GM18507 (cell line): ENCODE measurements at regions not wholly inside any gene's neighbourhood (a gene's known extent, or its start where the extent isn't known, plus 50 kb on each side); places are given as distances from the start of the nearest gene placed in this dataset.
"Not testable (repeated sequence)": the region's sequence is repeated elsewhere in the genome, so short reads cannot be mapped to it uniquely, and the experiment has no call there.

ENCODE experiments used
- DNase-seq: peaks from one replicate; pipeline ENCODE4 v3.0.0; 2011; ENCODE audit warnings: low read depth; ENCODE audit not compliant: insufficient read length; ENCODE audit errors: extremely low spot score
- FAIRE-seq: peaks from 2 replicates; lab custom pipeline; 2011; peaks lifted over from hg19 to GRCh38; lab: Jason Lieb, UNC

- FAIRE-seq: no peak
- DNase-seq: no peak
These were observed 199.6 kb downstream of the YTHDC2 start for GRCh38 chr5:113713051-113713450.

GRCh38 chr5:113715921-113716320 is 202.4 kb downstream of the YTHDC2 start:
- FAIRE-seq, DNase-seq: not testable (repeated sequence)

GRCh38 chr5:113719549-113719948 is 206.1 kb downstream of the YTHDC2 start:
- DNase-seq (no peak), FAIRE-seq (no peak)

- FAIRE-seq: no peak
- DNase-seq: no peak
These were observed 207.7 kb downstream of the YTHDC2 start for GRCh38 chr5:113721171-113721570.

GRCh38 chr5:113723021-113723420 is 209.5 kb downstream of the YTHDC2 start:
- no peak for FAIRE-seq
- DNase-seq: no peak

- FAIRE-seq (no peak), DNase-seq (no peak)
These were observed 222.3 kb downstream of the YTHDC2 start for GRCh38 chr5:113735751-113736150.

- FAIRE-seq (no peak), DNase-seq (no peak)
These were observed 228.7 kb downstream of the YTHDC2 start for GRCh38 chr5:113742176-113742575.

- no peak for DNase-seq
- no peak for FAIRE-seq
These were observed 229.1 kb downstream of the YTHDC2 start for GRCh38 chr5:113742639-113743038.

GRCh38 chr5:113748403-113748802 is 234.9 kb downstream of the YTHDC2 start:
- FAIRE-seq: no peak

GRCh38 chr5:113749334-113749733 is 235.8 kb downstream of the YTHDC2 start:
- FAIRE-seq (no peak), DNase-seq (no peak)

More at GRCh38 chr5:113748403-113748802, 234.9 kb downstream of the YTHDC2 start:
- DNase-seq: no peak

GRCh38 chr5:113753182-113753581 is 239.7 kb downstream of the YTHDC2 start:
- not testable (repeated sequence) for FAIRE-seq, DNase-seq

- DNase-seq (no peak), FAIRE-seq (no peak)
These were observed 242.0 kb downstream of the YTHDC2 start for GRCh38 chr5:113755516-113755915.

GRCh38 chr5:113757508-113757907 is 244.0 kb downstream of the YTHDC2 start:
- FAIRE-seq: no peak
- DNase-seq: no peak

- DNase-seq (no peak), FAIRE-seq (no peak)
These were observed 246.0 kb downstream of the YTHDC2 start for GRCh38 chr5:113759505-113759904.

- FAIRE-seq: no peak
These were observed 247.0 kb downstream of the YTHDC2 start for GRCh38 chr5:113760486-113760885.

GRCh38 chr5:113761594-113761993 is 248.1 kb downstream of the YTHDC2 start:
- DNase-seq (no peak), FAIRE-seq (no peak)

More at GRCh38 chr5:113760486-113760885, 247.0 kb downstream of the YTHDC2 start:
- DNase-seq: no peak

- DNase-seq (no peak), FAIRE-seq (no peak)
These were observed 250.9 kb downstream of the YTHDC2 start for GRCh38 chr5:113764382-113764781.

- not testable (repeated sequence) for DNase-seq, FAIRE-seq
These were observed 253.3 kb downstream of the YTHDC2 start for GRCh38 chr5:113766827-113767226.

GRCh38 chr5:113770648-113771047 is 257.2 kb downstream of the YTHDC2 start:
- DNase-seq (no peak), FAIRE-seq (no peak)

- DNase-seq (no peak), FAIRE-seq (peak; percentile 39)
These were observed 258.0 kb downstream of the YTHDC2 start for GRCh38 chr5:113771483-113771882.

GRCh38 chr5:113776168-113776567 is 262.7 kb downstream of the YTHDC2 start:
- no peak for DNase-seq
- FAIRE-seq: no peak
